IMR-90 (cell line): ENCODE measurements at regions not wholly inside any gene's neighbourhood (a gene's known extent, or its start where the extent isn't known, plus 50 kb on each side); places are given as distances from the start of the nearest gene placed in this dataset.

Experiments
- ATAC-seq: fragments of 200-7000 bp; cut with Tn5 transposase; 2 replicates; pipeline ENCODE4 v1.9.1; 2020; ENCODE audit warnings: low read depth, mild to moderate bottlenecking, moderate library complexity
- BruUV-seq: library from RNA; stranded (reverse); fragments of 400-500 nt; replicated peaks from 2 replicates; lab custom pipeline; 2021; lab: Mats Ljungman, UMichigan
- CTCF ChIA-PET: fragments of 300-600 bp; formaldehyde crosslinking; extraction: SDS; loops from one replicate; lab custom pipeline; 2021; ENCODE audit warnings: antibody characterized with exemption; lab: Yijun Ruan, JAX
- POLR2A ChIA-PET: fragments of 300-600 bp; sonication (Branson Sonifier 250); formaldehyde crosslinking; loops from one replicate; lab custom pipeline; 2022; ENCODE audit warnings: antibody characterized with exemption; ENCODE audit not compliant: unreplicated experiment; lab: Charles Lee
- DNase-seq: peaks from one replicate; pipeline ENCODE4 v3.0.0; 2013
- H2AFZ ChIP-seq: replicated peaks from 2 replicates; pipeline ENCODE3; 2013; ENCODE audit warnings: low read length, mild to moderate bottlenecking; ENCODE audit not compliant: poor library complexity
- H2AK5ac ChIP-seq: 2 replicates; pipeline ENCODE4 v1.6.1; 2013; ENCODE audit warnings: low read depth, low read length, inconsistent platforms
- H2AK9ac ChIP-seq: replicated peaks from 2 replicates; pipeline ENCODE3; 2013; ENCODE audit warnings: mild to moderate bottlenecking, low read depth, low read length, moderate library complexity; ENCODE audit not compliant: poor library complexity
- H2BK120ac ChIP-seq: 2 replicates; pipeline ENCODE4 v1.6.1; 2013; ENCODE audit warnings: low read depth, low read length, inconsistent platforms
- H2BK15ac ChIP-seq: 3 replicates; pipeline ENCODE4 v1.6.1; 2013; ENCODE audit warnings: low read depth, low read length, inconsistent platforms
- H2BK20ac ChIP-seq: 2 replicates; pipeline ENCODE4 v1.6.1; 2013; ENCODE audit warnings: low read depth, mild to moderate bottlenecking, inconsistent platforms, low read length, moderate library complexity
- H2BK5ac ChIP-seq: 2 replicates; pipeline ENCODE4 v1.6.1; 2013; ENCODE audit warnings: mild to moderate bottlenecking, low read depth, low read length, inconsistent platforms; ENCODE audit not compliant: poor library complexity, severe bottlenecking
- H3K14ac ChIP-seq: replicated peaks from 2 replicates; pipeline ENCODE4 v1.6.1; 2013; ENCODE audit warnings: low read depth, low read length, inconsistent platforms
- H3K18ac ChIP-seq: 2 replicates; pipeline ENCODE4 v1.6.1; 2013; ENCODE audit warnings: low read depth, low read length, control low read depth
- H3K23ac ChIP-seq: 2 replicates; pipeline ENCODE4 v1.6.1; 2013; ENCODE audit warnings: low read depth, low read length, inconsistent platforms
- H3K27ac ChIP-seq: 2 replicates; pipeline ENCODE4 v1.5.1; 2013; ENCODE audit warnings: mild to moderate bottlenecking, control low read depth, low read length; ENCODE audit not compliant: insufficient read depth
- H3K27me3 ChIP-seq: 2 replicates; pipeline ENCODE4 v1.6.1; 2013; ENCODE audit warnings: low read length; ENCODE audit not compliant: control insufficient read depth, insufficient read depth
- H3K36me3 ChIP-seq: 2 replicates; pipeline ENCODE4 v1.6.1; 2013; ENCODE audit warnings: low read length, mixed read lengths; ENCODE audit not compliant: control insufficient read depth, insufficient read depth
- H3K4ac ChIP-seq: 2 replicates; pipeline ENCODE4 v1.6.1; 2013; ENCODE audit warnings: low read depth, low read length, inconsistent platforms
- H3K4me1 ChIP-seq: 2 replicates; pipeline ENCODE4 v1.6.1; 2013; ENCODE audit warnings: low read length, mixed read lengths; ENCODE audit not compliant: control insufficient read depth, insufficient read depth
- H3K4me2 ChIP-seq: 2 replicates; pipeline ENCODE4 v1.6.1; 2013; ENCODE audit warnings: low read depth, mild to moderate bottlenecking, control low read depth, low read length, moderate library complexity
- H3K4me3 ChIP-seq: 2 replicates; pipeline ENCODE4 v1.5.1; 2013; ENCODE audit warnings: low read depth, mild to moderate bottlenecking, control low read depth, low read length, moderate library complexity; ENCODE audit not compliant: insufficient read depth
- H3K56ac ChIP-seq: 2 replicates; pipeline ENCODE4 v1.6.1; 2013; ENCODE audit warnings: low read length, inconsistent platforms; ENCODE audit not compliant: insufficient read depth; ENCODE audit errors: extremely low read depth
- H3K79me1 ChIP-seq, 2 experiments: 2 replicates each; pipeline ENCODE4 v1.6.1; 2013; ENCODE audit warnings: low read length in 2 of 2, inconsistent platforms in 1 of 2, low read depth in 1 of 2
- H3K9ac ChIP-seq: 2 replicates; pipeline ENCODE4 v1.6.1; 2013; ENCODE audit warnings: low read depth, low read length, control low read depth
- H3K9me1 ChIP-seq: 2 replicates; pipeline ENCODE4 v1.6.1; 2013; ENCODE audit warnings: low read length, inconsistent platforms; ENCODE audit not compliant: insufficient read depth
- H3K9me3 ChIP-seq: 2 replicates; pipeline ENCODE4 v1.6.1; 2013; ENCODE audit warnings: low read length; ENCODE audit not compliant: control insufficient read depth, insufficient read depth
- H4K20me1 ChIP-seq: 2 replicates; pipeline ENCODE4 v1.6.1; 2013; ENCODE audit warnings: low read length, inconsistent platforms; ENCODE audit not compliant: insufficient read depth
- H4K5ac ChIP-seq: 2 replicates; pipeline ENCODE4 v1.6.1; 2013; ENCODE audit warnings: mild to moderate bottlenecking, low read depth, low read length, control low read depth
- H4K8ac ChIP-seq, 2 experiments: 2 replicates each; pipeline ENCODE4 v1.6.1; 2013; ENCODE audit warnings: low read depth in 2 of 2, low read length in 2 of 2, control low read depth in 1 of 2, inconsistent platforms in 1 of 2
- H4K91ac ChIP-seq: 2 replicates; pipeline ENCODE4 v1.6.1; 2013; ENCODE audit warnings: low read depth, low read length, inconsistent platforms; ENCODE audit not compliant: insufficient read depth
- BHLHE40 ChIP-seq: fragments of 150-350 bp; IDR thresholded peaks from 2 replicates; pipeline ENCODE4 v1.6.1; 2016; ENCODE audit warnings: mild to moderate bottlenecking, low read depth, low read length
- CEBPB ChIP-seq: IDR thresholded peaks from 2 replicates; pipeline ENCODE4 v1.6.1; 2012; ENCODE audit warnings: low read depth, low read length, improper control_type of control experiment
- CHD1 ChIP-seq: IDR thresholded peaks from 2 replicates; pipeline ENCODE4 v1.6.1; 2012; ENCODE audit warnings: low read depth, low read length, improper control_type of control experiment
- CTCF ChIP-seq: conservative IDR thresholded peaks from 2 replicates; pipeline ENCODE4 v1.5.1; 2012; ENCODE audit warnings: mild to moderate bottlenecking, low read depth, low read length, improper control_type of control experiment
- ELK1 ChIP-seq: fragments of 150-350 bp; IDR thresholded peaks from 2 replicates; pipeline ENCODE4 v1.6.1; 2016; ENCODE audit warnings: low read depth, mild to moderate bottlenecking, low read length, moderate library complexity, borderline replicate concordance
- FOS ChIP-seq: fragments of 150-350 bp; IDR thresholded peaks from 2 replicates; pipeline ENCODE4 v1.6.1; 2016; ENCODE audit warnings: low read depth, low read length
- MAFK ChIP-seq: IDR thresholded peaks from 2 replicates; pipeline ENCODE4 v1.6.1; 2012; ENCODE audit warnings: low read depth, low read length, improper control_type of control experiment
- MAZ ChIP-seq: IDR thresholded peaks from 2 replicates; pipeline ENCODE4 v1.6.1; 2012; ENCODE audit warnings: low read depth, mild to moderate bottlenecking, low read length, improper control_type of control experiment, moderate library complexity, borderline replicate concordance
- MXI1 ChIP-seq: IDR thresholded peaks from 2 replicates; pipeline ENCODE4 v1.6.1; 2012; ENCODE audit warnings: low read depth, mild to moderate bottlenecking, low read length, moderate library complexity, borderline replicate concordance
- NFE2L2 ChIP-seq: fragments of 150-350 bp; IDR thresholded peaks from 2 replicates; pipeline ENCODE4 v1.6.1; 2016; ENCODE audit warnings: low read depth, mild to moderate bottlenecking, low read length
- POLR2A ChIP-seq: IDR thresholded peaks from 2 replicates; pipeline ENCODE4 v1.6.1; 2012; ENCODE audit warnings: mild to moderate bottlenecking, low read depth, low read length
- RAD21 ChIP-seq: IDR thresholded peaks from 2 replicates; pipeline ENCODE4 v1.6.1; 2012; ENCODE audit warnings: low read length, improper control_type of control experiment
- RCOR1 ChIP-seq: IDR thresholded peaks from 2 replicates; pipeline ENCODE4 v1.6.1; 2012; ENCODE audit warnings: mild to moderate bottlenecking, low read length, improper control_type of control experiment; ENCODE audit not compliant: insufficient replicate concordance
- RFX5 ChIP-seq: IDR thresholded peaks from 2 replicates; pipeline ENCODE4 v1.8.0; 2012; ENCODE audit warnings: low read depth, mild to moderate bottlenecking, low read length, moderate library complexity
- SMC3 ChIP-seq: fragments of 150-350 bp; IDR thresholded peaks from 2 replicates; pipeline ENCODE4 v1.6.1; 2016; ENCODE audit warnings: low read depth, mild to moderate bottlenecking, antibody characterized with exemption, low read length, moderate library complexity
- USF2 ChIP-seq: fragments of 150-350 bp; IDR thresholded peaks from 2 replicates; pipeline ENCODE4 v1.6.1; 2017; ENCODE audit warnings: mild to moderate bottlenecking, antibody characterized with exemption, low read length, low read depth
- WGBS, 2 experiments: methylation state at CpG; one replicate each; pipeline versions ENCODE4 v1.1.5 to v1.1.7; 2013; ENCODE audit warnings: missing lambda C conversion rate in 2 of 2; ENCODE audit not compliant: insufficient read length in 1 of 2; ENCODE audit errors: extremely low coverage in 2 of 2; 5-methylcytosine and 5-hydroxymethylcytosine counted together
- dilution Hi-C: fragments of 300-500 bp; cut with HindIII; formaldehyde crosslinking; loops from one replicate; pipeline ENCODE4 v1.14.3; 2018; ENCODE audit warnings: low sequenced_read_pairs; ENCODE audit not compliant: unreplicated experiment
- in situ Hi-C: fragments of 300-500 bp; cut with MboI; formaldehyde crosslinking; loops from 3 replicates; pipeline ENCODE4 v1.14.3; 2019; ENCODE audit warnings: low sequenced_read_pairs, inconsistent platforms, mixed read lengths
- intact Hi-C: fragments of 100-400 bp; cut with micrococcal nuclease; formaldehyde crosslinking; loops from 2 replicates; pipeline ENCODE4 v1.10.0; 2022

- Histone ChIP-seq H3K27me3 (no peaks in the 10 kb centered on the region), H3K14ac (no peak overlapping the region), H3K23ac (no peak overlapping the region), H2BK15ac (no peak overlapping the region), H4K8ac (no peak overlapping the region), H3K4ac (no peak overlapping the region), H3K9ac (no peak overlapping the region), H3K18ac (no peak overlapping the region), H4K20me1 (no peaks in the 10 kb centered on the region), H3K56ac (no peak overlapping the region), H2AFZ (no peak overlapping the region), H4K5ac (no peak overlapping the region), H2BK20ac (no peak overlapping the region), H3K27ac (no peak overlapping the region), H2AK9ac (no peak overlapping the region), H3K9me1 (no peaks in the 10 kb centered on the region), H4K91ac (no peak overlapping the region), H3K9me3 (no peaks in the 10 kb centered on the region), H2AK5ac (no peak overlapping the region), H3K4me2 (no peak overlapping the region), H2BK120ac (no peak overlapping the region), H2BK5ac (no peak overlapping the region), H3K36me3 (no peaks in the 10 kb centered on the region), H3K79me1 (no peaks in the 10 kb centered on the region), H3K4me1 (no peaks in the 10 kb centered on the region), H3K4me3 (no peak overlapping the region)
- no TSS peak for BruUV-seq
- no peak for DNase-seq
- dilution Hi-C loops (no loop called here), in situ Hi-C loops (no loop called here), intact Hi-C loops (no loop called here)
- WGBS, 2 experiments, result no CpG with 5 or more reads among the region's 3 CpGs
- ATAC-seq, result no peak
- ChIA-PET POLR2A (no interaction called here), CTCF (no interaction called here)
- no peak for TF ChIP-seq RAD21
- TF ChIP-seq RCOR1, result no peak
- no peak for TF ChIP-seq MAFK
- TF ChIP-seq BHLHE40, result no peak
- no peak for TF ChIP-seq NFE2L2
- no peak for TF ChIP-seq FOS
- no peak for TF ChIP-seq ELK1
- no peak for TF ChIP-seq POLR2A
- no peak for TF ChIP-seq RFX5
- TF ChIP-seq CTCF, result no peak
- no peak for TF ChIP-seq CHD1
- no peak for TF ChIP-seq MXI1
- TF ChIP-seq USF2, result no peak
- TF ChIP-seq CEBPB, result no peak
- TF ChIP-seq MAZ, result no peak
- no peak for TF ChIP-seq SMC3
These were observed 138.3 kb downstream of the NTMT2 start for GRCh38 chr1:170284016-170284415.
